NCI-H82 (cell line): ENCODE measurements at regions not wholly inside any gene's neighbourhood (a gene's known extent, or its start where the extent isn't known, plus 50 kb on each side); places are given as distances from the start of the nearest gene placed in this dataset.

Experiments used
- DNase-seq: peaks from one replicate; lab custom pipeline; 2025; lab: John Stamatoyannopoulos, UW

- DNase-seq, result peak; percentile 70
Observed at GRCh38 chr17:34711646-34712045, 132.3 kb downstream of the TMEM132E start.

GRCh38 chr17:34710226-34710625 is 130.8 kb downstream of the TMEM132E start:
- DNase-seq, result no peak

GRCh38 chr17:34709158-34709754 is 129.9 kb downstream of the TMEM132E start:
- DNase-seq, result no peak

- DNase-seq, result no peak
Observed at GRCh38 chr17:34706029-34706428, 126.6 kb downstream of the TMEM132E start.

- peak; percentile 37 for DNase-seq
Observed at GRCh38 chr17:34703533-34703932, 124.2 kb downstream of the TMEM132E start.

DNA sequence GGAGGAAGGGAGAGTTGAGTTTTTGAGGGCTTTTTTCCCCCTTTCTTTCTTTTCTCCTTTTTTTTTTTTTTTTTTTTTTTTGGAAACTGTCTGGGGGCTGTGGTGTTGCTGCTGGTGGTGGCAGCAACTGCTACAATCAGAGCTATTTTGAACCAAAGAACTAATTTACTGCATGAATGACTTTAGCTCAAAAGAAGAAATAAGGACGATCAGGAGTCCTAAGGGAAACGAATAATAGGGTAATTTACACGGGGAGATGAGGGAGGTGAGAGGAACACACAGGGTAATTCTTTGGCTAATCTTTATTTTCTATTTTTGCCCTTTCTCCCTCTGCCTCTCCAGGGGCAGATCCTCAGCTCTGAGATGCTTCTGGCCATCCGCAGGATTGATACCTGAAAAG is 119.8 kb downstream of the TMEM132E start:
- DNase-seq, result no peak

DNA sequence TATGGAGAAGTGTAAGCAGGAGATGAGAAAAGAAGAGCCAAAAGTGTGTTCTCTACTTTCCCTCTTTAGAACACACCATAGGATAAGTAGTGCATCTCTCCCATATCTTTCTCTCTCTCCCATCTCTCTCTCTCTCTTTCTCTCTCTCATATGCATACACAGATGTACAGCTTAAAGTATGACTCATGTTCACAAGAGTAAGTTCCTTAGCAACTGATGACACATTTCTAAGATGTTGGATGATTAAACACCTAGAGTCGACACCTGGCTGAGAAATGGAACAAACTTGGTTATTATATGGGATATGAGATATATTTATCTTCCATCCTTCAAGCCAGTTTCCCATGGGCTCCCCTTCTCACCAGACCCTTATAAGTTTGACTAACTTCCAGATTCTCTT is 113.5 kb downstream of the TMEM132E start:
- no peak for DNase-seq
